ENCODE measurements at regions not wholly inside any gene's neighbourhood (a gene's known extent, or its start where the extent isn't known, plus 50 kb on each side); places are given as distances from the start of the nearest gene placed in this dataset.
"Not testable (repeated sequence)": the region's sequence is repeated elsewhere in the genome, so short reads cannot be mapped to it uniquely, and the experiment has no call there.

GRCh38 chr5:36782612-36783011 lies 94.0 kb upstream of the NIPBL start:
- not testable (repeated sequence) for DNase-seq (ENCODE audit: low read depth)

- no peak for DNase-seq (ENCODE audit: low read depth)
Measured at GRCh38 chr5:36786448-36787012, 90.0 kb upstream of the NIPBL start.

- DNase-seq (ENCODE audit: low read depth) = no peak
Measured at GRCh38 chr5:36787365-36788093, 89.0 kb upstream of the NIPBL start.

- no peak for DNase-seq (ENCODE audit: low read depth)
Measured at GRCh38 chr5:36790847-36791246, 85.7 kb upstream of the NIPBL start.

GRCh38 chr5:36792560-36793180 lies 83.9 kb upstream of the NIPBL start:
- DNase-seq (ENCODE audit: low read depth) = no peak

- no peak for DNase-seq (ENCODE audit: low read depth)
Measured at GRCh38 chr5:36795366-36795765, 81.2 kb upstream of the NIPBL start.

GRCh38 chr5:36796155-36796554 lies 80.4 kb upstream of the NIPBL start:
- DNase-seq (ENCODE audit: low read depth) = no peak

- no peak for DNase-seq (ENCODE audit: low read depth)
Measured at GRCh38 chr5:36801523-36801922, 75.0 kb upstream of the NIPBL start.

GRCh38 chr5:36802187-36802586 lies 74.4 kb upstream of the NIPBL start:
- DNase-seq (ENCODE audit: low read depth) = no peak

- not testable (repeated sequence) for DNase-seq (ENCODE audit: low read depth)
Measured at GRCh38 chr5:36813249-36813648, 63.3 kb upstream of the NIPBL start.

GRCh38 chr5:36815871-36816270 lies 60.7 kb upstream of the NIPBL start:
- no peak for DNase-seq (ENCODE audit: low read depth)

GRCh38 chr5:36820900-36821299 lies 55.7 kb upstream of the NIPBL start:
- no peak for DNase-seq (ENCODE audit: low read depth)

GRCh38 chr5:36826694-36827093 lies 49.9 kb upstream of the NIPBL start:
- no peak for DNase-seq (ENCODE audit: low read depth)
